ENCODE measurements at regions not wholly inside any gene's neighbourhood (a gene's known extent, or its start where the extent isn't known, plus 50 kb on each side); places are given as distances from the start of the nearest gene placed in this dataset.
"Not testable (repeated sequence)": the region's sequence is repeated elsewhere in the genome, so short reads cannot be mapped to it uniquely, and the experiment has no call there.

GRCh38 chr13:90448466-90449037 is 898.9 kb upstream of the MIR17HG start:
- DNase-seq = no peak

GRCh38 chr13:90453342-90453741 is 894.1 kb upstream of the MIR17HG start:
- DNase-seq = no peak

- DNase-seq = no peak
Measured at GRCh38 chr13:90454002-90454636, 893.4 kb upstream of the MIR17HG start.

GRCh38 chr13:90455067-90455466 is 892.4 kb upstream of the MIR17HG start:
- DNase-seq = no peak

GRCh38 chr13:90455823-90456222 is 891.7 kb upstream of the MIR17HG start:
- no peak for DNase-seq

GRCh38 chr13:90461398-90461797 is 886.1 kb upstream of the MIR17HG start:
- DNase-seq = no peak

- no peak for DNase-seq
Measured at GRCh38 chr13:90477216-90477615, 870.3 kb upstream of the MIR17HG start.

- DNase-seq = no peak
Measured at GRCh38 chr13:90483906-90484305, 863.6 kb upstream of the MIR17HG start.

- DNase-seq = no peak
Measured at GRCh38 chr13:90485436-90485835, 862.1 kb upstream of the MIR17HG start.

- no peak for DNase-seq
Measured at GRCh38 chr13:90492872-90493271, 854.6 kb upstream of the MIR17HG start.

GRCh38 chr13:90493667-90494066 is 853.8 kb upstream of the MIR17HG start:
- no peak for DNase-seq

GRCh38 chr13:90494849-90495248 is 852.6 kb upstream of the MIR17HG start:
- not testable (repeated sequence) for DNase-seq

- no peak for DNase-seq
Measured at GRCh38 chr13:90498096-90498495, 849.4 kb upstream of the MIR17HG start.

GRCh38 chr13:90498816-90499215 is 848.7 kb upstream of the MIR17HG start:
- DNase-seq = no peak

- DNase-seq = no peak
Measured at GRCh38 chr13:90500569-90500968, 846.9 kb upstream of the MIR17HG start.

GRCh38 chr13:90502153-90502552 is 845.3 kb upstream of the MIR17HG start:
- DNase-seq = no peak

- DNase-seq = no peak
Measured at GRCh38 chr13:90502762-90503161, 844.7 kb upstream of the MIR17HG start.

GRCh38 chr13:90510319-90510718 is 837.2 kb upstream of the MIR17HG start:
- DNase-seq = no peak

GRCh38 chr13:90511903-90512302 is 835.6 kb upstream of the MIR17HG start:
- DNase-seq = no peak

GRCh38 chr13:90514712-90515111 is 832.8 kb upstream of the MIR17HG start:
- DNase-seq = not testable (repeated sequence)

GRCh38 chr13:90518417-90518816 is 829.1 kb upstream of the MIR17HG start:
- no peak for DNase-seq

GRCh38 chr13:90519157-90519556 is 828.3 kb upstream of the MIR17HG start:
- no peak for DNase-seq

GRCh38 chr13:90526711-90527110 is 820.8 kb upstream of the MIR17HG start:
- no peak for DNase-seq

- DNase-seq = no peak
Measured at GRCh38 chr13:90531744-90532143, 815.7 kb upstream of the MIR17HG start.

GRCh38 chr13:90532861-90533492 is 814.5 kb upstream of the MIR17HG start:
- no peak for DNase-seq

All from activated effector memory CD4-positive, alpha-beta T cell treated with anti-CD3 and anti-CD28 coated beads, Interleukin-2, amount 50 U/mL, for 16 hours (primary cell).